ENCODE measurements at regions not wholly inside any gene's neighbourhood (a gene's known extent, or its start where the extent isn't known, plus 50 kb on each side); places are given as distances from the start of the nearest gene placed in this dataset.

DNA sequence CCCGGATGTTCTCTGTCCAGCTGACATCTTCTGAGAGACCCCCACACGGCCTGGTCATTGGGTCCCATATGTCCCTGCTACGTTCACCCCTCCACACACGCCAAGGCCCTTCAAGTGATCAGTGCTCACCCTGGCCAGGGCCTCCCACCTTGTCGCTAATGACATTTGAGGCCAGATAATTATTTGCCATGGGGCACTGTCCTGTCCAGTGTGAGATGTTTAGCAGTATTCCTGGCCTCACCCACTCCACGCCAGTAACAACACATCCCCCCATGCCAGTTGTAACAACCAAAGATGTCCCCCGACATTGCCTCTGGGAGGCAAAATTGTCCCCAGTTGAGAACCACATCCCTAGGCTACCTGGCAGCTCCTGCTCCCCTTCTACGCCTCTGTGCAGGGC is 49.9 kb upstream of the NANOS1 start:
- Histone ChIP-seq H3K4me3 (no peak overlapping the region), H3K27ac (no peak overlapping the region)
- TF ChIP-seq, protein P1, sequence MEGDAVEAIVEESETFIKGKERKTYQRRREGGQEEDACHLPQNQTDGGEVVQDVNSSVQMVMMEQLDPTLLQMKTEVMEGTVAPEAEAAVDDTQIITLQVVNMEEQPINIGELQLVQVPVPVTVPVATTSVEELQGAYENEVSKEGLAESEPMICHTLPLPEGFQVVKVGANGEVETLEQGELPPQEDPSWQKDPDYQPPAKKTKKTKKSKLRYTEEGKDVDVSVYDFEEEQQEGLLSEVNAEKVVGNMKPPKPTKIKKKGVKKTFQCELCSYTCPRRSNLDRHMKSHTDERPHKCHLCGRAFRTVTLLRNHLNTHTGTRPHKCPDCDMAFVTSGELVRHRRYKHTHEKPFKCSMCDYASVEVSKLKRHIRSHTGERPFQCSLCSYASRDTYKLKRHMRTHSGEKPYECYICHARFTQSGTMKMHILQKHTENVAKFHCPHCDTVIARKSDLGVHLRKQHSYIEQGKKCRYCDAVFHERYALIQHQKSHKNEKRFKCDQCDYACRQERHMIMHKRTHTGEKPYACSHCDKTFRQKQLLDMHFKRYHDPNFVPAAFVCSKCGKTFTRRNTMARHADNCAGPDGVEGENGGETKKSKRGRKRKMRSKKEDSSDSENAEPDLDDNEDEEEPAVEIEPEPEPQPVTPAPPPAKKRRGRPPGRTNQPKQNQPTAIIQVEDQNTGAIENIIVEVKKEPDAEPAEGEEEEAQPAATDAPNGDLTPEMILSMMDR (IDR thresholded peaks at IDR 0.05) = no peak
- peak; percentile 49 for DNase-seq (ENCODE audit: low spot score)
